ENCODE measurements at regions not wholly inside any gene's neighbourhood (a gene's known extent, or its start where the extent isn't known, plus 50 kb on each side); places are given as distances from the start of the nearest gene placed in this dataset.

GRCh38 chr9:103625161-103625804, 468.8 kb upstream of the SMC2 start:
- DNase-seq (ENCODE audit: low spot score): no peak

GRCh38 chr9:103627731-103628130, 466.4 kb upstream of the SMC2 start:
- no peak for DNase-seq (ENCODE audit: low spot score)

DNA sequence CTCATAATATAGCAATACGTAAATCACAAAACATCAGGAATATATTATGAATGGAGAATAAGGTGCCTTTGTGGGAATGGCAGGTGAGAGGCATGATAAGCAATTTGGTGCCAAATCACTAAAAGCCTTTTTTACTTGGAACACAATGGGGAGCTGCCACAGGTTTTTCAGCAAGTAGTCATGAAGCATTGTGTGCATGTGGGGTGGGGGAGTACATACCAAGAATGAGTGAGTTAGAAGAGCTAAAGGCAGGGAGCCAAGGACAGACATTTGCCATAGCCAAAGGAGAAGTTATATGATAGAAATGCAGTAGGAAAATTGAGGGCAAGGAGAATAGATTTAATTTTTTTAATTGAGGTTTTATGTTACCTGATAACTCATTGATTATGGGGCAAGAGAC, 445.0 kb upstream of the SMC2 start:
- no peak for DNase-seq (ENCODE audit: low spot score)

GRCh38 chr9:103658156-103658555, 436.0 kb upstream of the SMC2 start:
- DNase-seq (ENCODE audit: low spot score): no peak

GRCh38 chr9:103660830-103661229, 433.3 kb upstream of the SMC2 start:
- DNase-seq (ENCODE audit: low spot score): no peak

- DNase-seq (ENCODE audit: low spot score): peak; percentile 27
Measured at GRCh38 chr9:103661663-103662062, 432.4 kb upstream of the SMC2 start.

- DNase-seq (ENCODE audit: low spot score): no peak
Measured at GRCh38 chr9:103669296-103669695, 424.8 kb upstream of the SMC2 start.

GRCh38 chr9:103674271-103674670, 419.8 kb upstream of the SMC2 start:
- DNase-seq (ENCODE audit: low spot score): no peak

- no peak for DNase-seq (ENCODE audit: low spot score)
Measured at GRCh38 chr9:103680581-103680980, 413.5 kb upstream of the SMC2 start.

- DNase-seq (ENCODE audit: low spot score): no peak
Measured at GRCh38 chr9:103681435-103681834, 412.7 kb upstream of the SMC2 start.

DNA sequence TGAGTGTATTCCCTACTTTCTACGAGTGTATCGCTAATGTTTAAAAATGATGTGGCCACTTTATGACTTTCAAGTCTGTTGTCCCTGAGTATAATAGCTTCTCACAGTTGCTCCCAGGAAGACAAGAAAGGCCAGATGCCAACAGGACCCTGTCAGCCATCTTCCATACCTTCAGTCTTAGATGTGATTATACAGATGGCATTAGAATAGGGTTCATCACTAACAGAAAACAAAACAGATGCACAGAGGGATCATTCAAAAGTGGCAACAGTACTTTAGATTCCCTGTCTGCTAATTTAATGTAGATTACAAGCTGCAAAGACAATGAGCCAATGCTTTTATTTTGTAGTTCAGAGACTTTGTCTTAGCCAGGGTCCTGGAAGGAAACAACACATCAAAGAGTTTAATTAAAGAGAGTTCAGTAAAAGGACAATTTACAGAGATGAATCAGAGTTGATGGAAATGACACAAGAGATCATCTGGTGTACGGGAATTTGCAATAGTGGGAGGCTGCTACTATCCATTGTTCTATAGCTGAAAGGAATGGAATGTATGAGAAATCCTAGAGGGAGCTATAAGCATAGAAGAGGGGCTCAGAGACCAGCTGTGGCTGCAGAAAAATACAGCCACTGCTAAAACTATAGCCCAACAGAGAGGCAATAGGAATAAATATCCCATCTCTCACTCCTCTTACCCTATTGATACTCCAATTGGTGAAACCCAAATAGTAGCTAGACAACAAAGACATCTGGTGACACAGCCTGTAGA, 393.7 kb upstream of the SMC2 start:
- DNase-seq (ENCODE audit: low spot score): no peak

- DNase-seq (ENCODE audit: low spot score): no peak
Measured at GRCh38 chr9:103702572-103702971, 391.5 kb upstream of the SMC2 start.

GRCh38 chr9:103707181-103707580, 386.9 kb upstream of the SMC2 start:
- DNase-seq (ENCODE audit: low spot score): no peak

- DNase-seq (ENCODE audit: low spot score): no peak
Measured at GRCh38 chr9:103709366-103709765, 384.7 kb upstream of the SMC2 start.

DNA sequence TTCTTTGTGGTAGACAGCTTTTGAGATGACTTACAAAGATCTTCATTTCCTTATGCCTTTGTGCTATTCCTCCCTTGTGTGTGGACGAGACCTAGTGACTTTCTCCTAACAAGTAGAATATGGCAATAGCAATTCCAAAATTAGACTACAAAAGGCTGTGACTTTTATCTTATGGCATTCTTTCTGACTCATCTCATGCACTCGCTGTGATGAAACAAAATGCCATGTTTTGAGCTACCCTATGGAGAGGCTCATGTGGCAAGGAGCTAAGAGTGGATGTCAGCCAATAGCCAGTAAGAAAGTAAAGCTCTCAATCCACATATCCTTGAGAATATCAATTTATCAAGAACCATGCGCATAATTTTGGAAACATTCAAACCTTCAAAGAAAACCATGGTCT, 380.5 kb upstream of the SMC2 start:
- peak; percentile 23 for DNase-seq (ENCODE audit: low spot score)

GRCh38 chr9:103714992-103715391, 379.1 kb upstream of the SMC2 start:
- no peak for DNase-seq (ENCODE audit: low spot score)

DNA sequence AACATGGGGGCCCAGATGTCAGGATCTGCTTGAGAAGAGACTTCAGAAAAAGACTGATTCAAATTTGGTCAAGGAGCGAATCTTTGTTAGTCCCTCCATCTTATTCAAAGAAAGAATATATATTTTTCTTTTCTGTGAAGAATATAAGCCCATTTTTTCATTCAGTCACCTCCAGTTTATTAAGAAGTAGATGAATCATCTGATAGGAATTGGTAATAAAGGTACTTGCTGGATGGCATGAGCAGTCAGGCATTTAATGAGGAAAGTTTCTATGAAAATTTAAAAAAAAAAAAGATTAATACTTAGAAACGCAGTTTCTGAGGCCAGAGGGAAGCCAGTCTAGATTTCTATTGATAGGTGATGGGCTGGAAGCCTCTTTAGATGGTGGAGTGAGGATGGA, 373.1 kb upstream of the SMC2 start:
- DNase-seq (ENCODE audit: low spot score): no peak

DNA sequence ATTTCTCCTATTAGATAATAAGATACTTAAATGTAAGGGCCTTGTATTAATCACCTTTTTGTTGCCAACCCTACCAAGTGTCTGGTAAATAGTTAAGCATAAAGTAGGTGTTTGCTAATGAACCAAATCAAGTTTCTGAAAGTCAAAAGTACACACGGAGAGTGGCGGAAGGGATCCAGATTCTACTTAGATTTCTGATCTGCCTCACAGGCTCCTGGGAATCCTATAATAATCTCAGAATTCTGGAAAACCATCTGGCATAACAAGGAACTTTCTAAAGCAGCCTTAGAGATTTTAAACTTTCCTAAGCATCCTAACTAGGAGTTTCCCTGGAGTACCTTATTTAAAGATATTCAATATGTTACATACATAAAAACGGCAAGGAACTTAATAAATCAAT, 363.2 kb upstream of the SMC2 start:
- DNase-seq (ENCODE audit: low spot score): no peak

- no peak for DNase-seq (ENCODE audit: low spot score)
Measured at GRCh38 chr9:103731541-103731940, 362.6 kb upstream of the SMC2 start.

DNA sequence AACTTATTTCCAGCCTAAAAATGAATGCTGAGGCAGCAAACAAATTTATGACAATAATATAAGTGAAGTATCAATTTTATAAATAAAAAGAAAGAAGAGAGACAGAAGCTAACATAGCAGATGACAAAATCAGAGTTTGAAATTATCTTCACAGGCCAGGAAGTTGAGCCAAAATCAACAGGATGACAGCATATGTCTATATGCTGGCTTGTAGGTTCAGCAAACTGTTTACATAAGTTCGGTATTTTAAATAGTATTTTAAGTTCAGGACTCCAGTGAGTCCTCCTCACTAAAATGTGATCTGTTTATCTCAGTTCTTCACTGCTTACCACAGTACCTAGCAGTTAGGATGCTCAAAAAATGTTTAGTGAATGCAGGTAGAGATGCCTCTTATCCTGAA, 359.6 kb upstream of the SMC2 start:
- no peak for DNase-seq (ENCODE audit: low spot score)

- DNase-seq (ENCODE audit: low spot score): no peak
Measured at GRCh38 chr9:103755441-103755840, 338.7 kb upstream of the SMC2 start.

- DNase-seq (ENCODE audit: low spot score): no peak
Measured at GRCh38 chr9:103755986-103756385, 338.1 kb upstream of the SMC2 start.

GRCh38 chr9:103757062-103757461, 337.0 kb upstream of the SMC2 start:
- DNase-seq (ENCODE audit: low spot score): no peak

- DNase-seq (ENCODE audit: low spot score): no peak
Measured at GRCh38 chr9:103761466-103761865, 332.6 kb upstream of the SMC2 start.

Data from RKO (cell line).